ENCODE measurements at regions not wholly inside any gene's neighbourhood (a gene's known extent, or its start where the extent isn't known, plus 50 kb on each side); places are given as distances from the start of the nearest gene placed in this dataset.

DNA sequence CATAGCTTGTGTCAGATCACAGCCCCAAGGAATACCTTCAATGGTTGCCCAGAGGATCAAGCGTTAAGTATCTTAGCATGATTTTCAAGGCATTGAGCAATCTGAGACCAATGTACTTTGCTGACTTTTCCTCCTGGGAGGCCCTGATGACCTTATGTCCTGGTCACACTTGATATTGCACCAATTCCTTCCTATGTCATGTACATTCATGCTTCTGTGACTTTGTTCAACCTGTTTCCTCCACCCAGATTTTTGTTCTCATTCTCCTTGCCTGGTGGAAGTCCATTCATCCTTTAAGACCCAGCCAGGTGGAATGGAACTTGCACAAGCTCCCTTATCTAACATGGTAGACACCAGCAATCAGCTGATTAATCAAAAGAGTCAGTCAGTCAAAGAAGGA is 160.8 kb downstream of the PFKFB3 start:
- Histone ChIP-seq H3K4me3 (no peak overlapping the region), H3K9me3 (peaks cover 0 to 3% (median 0%) of the 10 kb centered on the region in 4 donors), H3K36me3 (no peaks in the 10 kb centered on the region), H3K27ac (no peak overlapping the region), H3K27me3 (no peaks in the 10 kb centered on the region), H3K4me1 (peaks cover 0 to 7% (median 3%) of the 10 kb centered on the region in 4 donors)
- WGBS, 2 donors: 0% methylated on average over 1 of the region's 1 CpG
- ATAC-seq (ENCODE audit: low FRiP score in 2 of 2) (no peak), DNase-seq (no peak)
- TF ChIP-seq EP300 (IDR thresholded peaks at IDR 0.05): no peak
- no peak for TF ChIP-seq POLR2A (IDR thresholded peaks at IDR 0.05)
- TF ChIP-seq, protein P1, sequence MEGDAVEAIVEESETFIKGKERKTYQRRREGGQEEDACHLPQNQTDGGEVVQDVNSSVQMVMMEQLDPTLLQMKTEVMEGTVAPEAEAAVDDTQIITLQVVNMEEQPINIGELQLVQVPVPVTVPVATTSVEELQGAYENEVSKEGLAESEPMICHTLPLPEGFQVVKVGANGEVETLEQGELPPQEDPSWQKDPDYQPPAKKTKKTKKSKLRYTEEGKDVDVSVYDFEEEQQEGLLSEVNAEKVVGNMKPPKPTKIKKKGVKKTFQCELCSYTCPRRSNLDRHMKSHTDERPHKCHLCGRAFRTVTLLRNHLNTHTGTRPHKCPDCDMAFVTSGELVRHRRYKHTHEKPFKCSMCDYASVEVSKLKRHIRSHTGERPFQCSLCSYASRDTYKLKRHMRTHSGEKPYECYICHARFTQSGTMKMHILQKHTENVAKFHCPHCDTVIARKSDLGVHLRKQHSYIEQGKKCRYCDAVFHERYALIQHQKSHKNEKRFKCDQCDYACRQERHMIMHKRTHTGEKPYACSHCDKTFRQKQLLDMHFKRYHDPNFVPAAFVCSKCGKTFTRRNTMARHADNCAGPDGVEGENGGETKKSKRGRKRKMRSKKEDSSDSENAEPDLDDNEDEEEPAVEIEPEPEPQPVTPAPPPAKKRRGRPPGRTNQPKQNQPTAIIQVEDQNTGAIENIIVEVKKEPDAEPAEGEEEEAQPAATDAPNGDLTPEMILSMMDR (IDR thresholded peaks at IDR 0.05): no peak
- no peak for TF ChIP-seq POLR2AphosphoS5 (IDR thresholded peaks at IDR 0.05)

DNA sequence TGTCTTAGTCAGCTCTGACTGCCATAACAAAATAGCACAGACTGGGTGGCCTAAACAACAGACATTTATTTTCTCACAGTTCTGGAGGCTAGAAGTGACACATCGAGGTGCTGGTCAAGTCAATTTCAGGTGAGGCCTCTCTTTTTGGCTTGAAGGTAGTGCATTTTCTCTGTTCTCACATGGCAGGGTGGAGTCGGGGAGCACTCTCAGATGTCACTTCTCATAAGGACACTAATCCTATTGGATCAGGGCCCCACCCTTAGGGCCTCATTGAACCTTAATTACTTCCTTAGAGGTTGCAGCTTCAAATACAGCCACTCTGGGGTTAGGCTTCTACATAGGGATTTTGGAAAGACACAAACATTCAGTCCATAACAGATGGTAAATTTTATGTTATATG is 161.6 kb downstream of the PFKFB3 start:
- no peak for TF ChIP-seq POLR2A (IDR thresholded peaks at IDR 0.05)
- TF ChIP-seq EP300 (IDR thresholded peaks at IDR 0.05): no peak
- no peak for TF ChIP-seq POLR2AphosphoS5 (IDR thresholded peaks at IDR 0.05)
- TF ChIP-seq, protein P1 (IDR thresholded peaks at IDR 0.05): no peak
- H3K36me3 ChIP-seq: no peaks in the 10 kb centered on the region
- H3K4me1 ChIP-seq: peaks cover 0 to 7% (median 3%) of the 10 kb centered on the region in 4 donors
- WGBS, 2 donors: 95 to 98% methylated on average over 2 of the region's 2 CpGs
- ATAC-seq (ENCODE audit: low FRiP score in 2 of 2) (no peak), DNase-seq (no peak)
- no peak overlapping the region for H3K4me3 ChIP-seq
- H3K27ac ChIP-seq: no peak overlapping the region
- H3K9me3 ChIP-seq: peaks cover 0 to 3% (median 0%) of the 10 kb centered on the region in 4 donors
- no peaks in the 10 kb centered on the region for H3K27me3 ChIP-seq

DNA sequence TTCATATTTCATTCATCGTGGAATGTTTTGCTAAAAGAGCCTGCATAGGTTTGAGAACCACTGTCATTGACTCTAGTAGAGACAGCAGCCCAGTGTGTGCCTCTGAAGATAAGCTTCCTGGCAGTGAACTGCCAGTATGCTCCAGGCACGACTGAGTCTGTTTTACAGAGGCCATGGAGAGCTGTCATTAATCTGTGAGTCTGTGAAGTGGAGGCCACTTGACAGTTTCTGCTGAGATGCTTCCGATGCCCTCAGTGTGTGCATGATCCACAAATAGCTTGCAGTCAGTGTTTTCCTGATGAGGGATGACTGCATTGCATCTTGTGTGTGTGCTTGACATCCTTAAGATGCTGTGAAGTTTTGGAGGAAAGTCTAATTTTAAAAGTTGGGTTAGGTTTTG is 162.2 kb downstream of the PFKFB3 start:
- H3K27me3 ChIP-seq: no peaks in the 10 kb centered on the region
- WGBS, 2 donors: 44 to 47% methylated on average over 3 of the region's 3 CpGs
- peaks cover 0 to 3% (median 0%) of the 10 kb centered on the region in 4 donors for H3K9me3 ChIP-seq
- DNase-seq (no peak), ATAC-seq (ENCODE audit: low FRiP score in 2 of 2) (no peak)
- no peaks in the 10 kb centered on the region for H3K36me3 ChIP-seq
- no peak overlapping the region for H3K27ac ChIP-seq
- no peak overlapping the region for H3K4me3 ChIP-seq
- TF ChIP-seq, protein P1 (IDR thresholded peaks at IDR 0.05): no peak
- no peak for TF ChIP-seq EP300 (IDR thresholded peaks at IDR 0.05)
- TF ChIP-seq POLR2AphosphoS5 (IDR thresholded peaks at IDR 0.05): no peak
- TF ChIP-seq POLR2A (IDR thresholded peaks at IDR 0.05): no peak
- H3K4me1 ChIP-seq: peaks cover 0 to 7% (median 3%) of the 10 kb centered on the region in 4 donors

DNA sequence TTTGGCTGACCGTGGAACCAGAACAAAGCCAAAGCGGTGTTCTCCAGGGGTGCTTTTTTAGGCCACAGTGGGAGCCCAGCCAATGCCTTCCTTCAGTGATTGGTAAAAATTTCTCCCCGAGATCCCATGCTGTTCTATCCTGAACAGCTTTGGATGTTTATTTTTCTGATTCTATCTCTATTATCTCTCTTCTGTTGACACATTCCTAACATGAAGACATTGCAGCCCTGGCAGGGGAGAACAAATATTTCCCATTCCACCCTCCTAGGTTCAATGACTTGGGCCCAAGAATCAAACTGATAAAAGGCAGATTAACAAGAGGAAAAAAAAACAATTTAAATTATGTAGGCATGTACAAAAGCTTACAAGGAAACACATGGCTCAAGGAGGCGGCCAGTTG is 162.7 kb downstream of the PFKFB3 start:
- peaks cover 0 to 7% (median 3%) of the 10 kb centered on the region in 4 donors for H3K4me1 ChIP-seq
- ATAC-seq (ENCODE audit: low FRiP score in 2 of 2) (no peak), DNase-seq (no peak)
- no peaks in the 10 kb centered on the region for H3K36me3 ChIP-seq
- no peak for TF ChIP-seq POLR2AphosphoS5 (IDR thresholded peaks at IDR 0.05)
- no peak for TF ChIP-seq EP300 (IDR thresholded peaks at IDR 0.05)
- H3K27ac ChIP-seq: no peak overlapping the region
- WGBS, 2 donors: 52 to 71% methylated on average over 4 of the region's 4 CpGs
- H3K4me3 ChIP-seq: no peak overlapping the region
- no peaks in the 10 kb centered on the region for H3K27me3 ChIP-seq
- peaks cover 0 to 3% (median 0%) of the 10 kb centered on the region in 4 donors for H3K9me3 ChIP-seq
